Mammary epithelial cell (primary cell): ENCODE measurements at regions not wholly inside any gene's neighbourhood (a gene's known extent, or its start where the extent isn't known, plus 50 kb on each side); places are given as distances from the start of the nearest gene placed in this dataset.

Experiments used
- CTCF ChIP-seq, 2 donors: IDR thresholded peaks in 1 of 2; conservative IDR thresholded peaks in 1 of 2; 2 replicates each; pipeline ENCODE4 v1.5.1; 2011 to 2012; ENCODE audit warnings: inconsistent platforms in 2 of 2, low read length in 2 of 2, mild to moderate bottlenecking in 2 of 2, control low read depth in 1 of 2, low read depth in 1 of 2; ENCODE audit not compliant: insufficient read depth in 1 of 2; ENCODE audit errors: extremely low read depth in 1 of 2
- EZH2 ChIP-seq: IDR thresholded peaks from 2 replicates; pipeline ENCODE4 v1.6.1; 2012; ENCODE audit warnings: low read length, inconsistent platforms, borderline replicate concordance

DNA sequence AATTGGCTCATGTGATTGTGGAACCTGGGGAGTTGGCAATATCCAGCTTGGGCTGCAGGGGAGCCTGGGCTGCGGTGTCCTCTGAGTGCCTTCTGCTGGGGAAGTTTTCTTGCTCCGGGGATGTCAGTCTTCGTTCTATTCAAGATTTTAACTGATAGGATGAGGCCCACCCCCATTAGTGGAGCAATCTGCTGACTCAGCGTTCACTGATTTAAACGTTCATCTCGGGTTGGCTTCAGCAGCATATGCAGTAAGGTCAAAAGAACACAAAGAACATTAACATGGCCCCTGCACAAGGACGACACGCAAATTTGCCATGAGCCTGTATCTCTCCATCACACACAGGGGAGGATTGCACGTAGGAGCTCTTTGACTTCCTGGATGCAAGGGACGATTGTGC, 360.6 kb upstream of the ADARB2 start:
- TF ChIP-seq EZH2 (no peak), CTCF (conservative IDR thresholded peaks at IDR 0.05 in 1 of 2, IDR thresholded peaks at IDR 0.05 in 1 of 2; ENCODE audit: extremely low read depth in 1 of 2, insufficient read depth in 1 of 2, low read depth in 1 of 2, low read length in 2 of 2) (no peak)
